OCI-LY7 (cell line): ENCODE measurements at regions not wholly inside any gene's neighbourhood (a gene's known extent, or its start where the extent isn't known, plus 50 kb on each side); places are given as distances from the start of the nearest gene placed in this dataset.
A peak's percentile ranks its signal among the peaks of the same experiment; 100 is the strongest.

Source experiments
- BruUV-seq: library from RNA; stranded (reverse); fragments of 400-500 nt; replicated peaks from 2 replicates; lab custom pipeline; 2021; lab: Mats Ljungman, UMichigan
- CTCF ChIA-PET: fragments of 300-600 bp; sonication (Branson Sonifier 250); formaldehyde crosslinking; loops from one replicate; lab custom pipeline; 2022; ENCODE audit warnings: antibody characterized with exemption; ENCODE audit not compliant: unreplicated experiment; lab: Charles Lee
- POLR2A ChIA-PET: fragments of 300-600 bp; sonication (Branson Sonifier 250); formaldehyde crosslinking; loops from one replicate; lab custom pipeline; 2022; ENCODE audit warnings: antibody characterized with exemption; lab: Charles Lee
- DNase-seq: peaks from one replicate; pipeline ENCODE4 v3.0.0-alpha.2; 2015; ENCODE audit warnings: low spot score
- H2AFZ ChIP-seq: fragments of 200-600 bp; sonication (generic), shearing (Covaris generic); 2 replicates; pipeline ENCODE4 v1.6.1; 2014; ENCODE audit warnings: mild to moderate bottlenecking, antibody characterized with exemption, low read length, moderate library complexity
- H3K27ac ChIP-seq: fragments of 200-600 bp; sonication (generic); 2 replicates; pipeline ENCODE4 v1.5.1; 2014; ENCODE audit warnings: mixed run types, low read depth, mild to moderate bottlenecking, moderate library complexity, low read length, inconsistent platforms; ENCODE audit not compliant: poor library complexity, severe bottlenecking
- H3K36me3 ChIP-seq: fragments of 200-600 bp; sonication (generic); 2 replicates; pipeline ENCODE4 v1.6.1; 2014; ENCODE audit warnings: mild to moderate bottlenecking, antibody characterized with exemption, low read length, moderate library complexity, mixed read lengths; ENCODE audit not compliant: insufficient read depth
- H3K4me1 ChIP-seq: fragments of 200-600 bp; sonication (generic); 2 replicates; pipeline ENCODE4 v1.5.1; 2014; ENCODE audit warnings: mild to moderate bottlenecking, low read length; ENCODE audit not compliant: insufficient read depth, poor library complexity, severe bottlenecking
- H3K4me2 ChIP-seq: fragments of 200-600 bp; sonication (generic); 2 replicates; pipeline ENCODE4 v1.6.1; 2014; ENCODE audit warnings: mild to moderate bottlenecking, low read length
- H3K4me3 ChIP-seq: fragments of 200-600 bp; sonication (generic); 2 replicates; pipeline ENCODE4 v1.5.1; 2014; ENCODE audit warnings: mild to moderate bottlenecking, low read depth, low read length; ENCODE audit not compliant: poor library complexity, severe bottlenecking
- H3K79me2 ChIP-seq: fragments of 200-600 bp; sonication (generic); 2 replicates; pipeline ENCODE4 v1.6.1; 2016; ENCODE audit warnings: low read depth, mild to moderate bottlenecking, low read length, moderate library complexity, mixed read lengths; ENCODE audit not compliant: insufficient read depth
- H3K9me2 ChIP-seq: fragments of 200-600 bp; sonication (generic); 2 replicates; pipeline ENCODE4 v1.6.1; 2016; ENCODE audit warnings: mild to moderate bottlenecking, low read length, mixed read lengths; ENCODE audit not compliant: insufficient read depth
- H3K9me3 ChIP-seq: fragments of 200-600 bp; sonication (generic); 2 replicates; pipeline ENCODE4 v1.6.1; 2014; ENCODE audit warnings: mild to moderate bottlenecking, mixed run types, low read length, mixed read lengths
- H4K20me1 ChIP-seq: fragments of 200-600 bp; sonication (generic); 2 replicates; pipeline ENCODE4 v1.6.1; 2014; ENCODE audit warnings: mild to moderate bottlenecking, antibody characterized with exemption, low read length, moderate library complexity, mixed read lengths; ENCODE audit not compliant: insufficient read depth
- CTCF ChIP-seq: fragments of 200-600 bp; sonication (generic); conservative IDR thresholded peaks from 2 replicates; pipeline ENCODE4 v1.5.1; 2014; ENCODE audit warnings: mild to moderate bottlenecking, antibody characterized with exemption, low read length, moderate library complexity, mixed read lengths
- EZH2phosphoT487 ChIP-seq: fragments of 200-600 bp; sonication (generic); IDR thresholded peaks from 2 replicates; pipeline ENCODE4 v1.6.1; 2018; ENCODE audit warnings: low read depth, borderline replicate concordance, mild to moderate bottlenecking, mixed run types, antibody characterized with exemption, low read length, moderate library complexity, mixed read lengths
- intact Hi-C: fragments of 100-400 bp; cut with micrococcal nuclease; formaldehyde crosslinking; loops from one replicate; pipeline ENCODE4 v1.10.0; 2022; ENCODE audit not compliant: unreplicated experiment

- H3K79me2 ChIP-seq = no peaks in the 10 kb centered on the region
- no peak for DNase-seq
- intact Hi-C loops = no loop called here
- CTCF ChIA-PET = no interaction called here
- H4K20me1 ChIP-seq = no peaks in the 10 kb centered on the region
- no peak overlapping the region for H2AFZ ChIP-seq
- no peaks in the 10 kb centered on the region for H3K4me1 ChIP-seq
- POLR2A ChIA-PET = no interaction called here
- TF ChIP-seq CTCF (peak; percentile 27; the same call in 1 of the 2 replicates), EZH2phosphoT487 (no peak)
- no peaks in the 10 kb centered on the region for H3K36me3 ChIP-seq
- H3K9me2 ChIP-seq = no peaks in the 10 kb centered on the region
- H3K9me3 ChIP-seq = no peaks in the 10 kb centered on the region
- no TSS peak for BruUV-seq
- H3K27ac ChIP-seq = no peak overlapping the region
- no peak overlapping the region for H3K4me3 ChIP-seq
- H3K4me2 ChIP-seq = no peak overlapping the region
Observed at GRCh38 chr10:83166344-83166743, 973.0 kb upstream of the GHITM start.

GRCh38 chr10:83167081-83167480 lies 972.2 kb upstream of the GHITM start:
- H3K9me2 ChIP-seq = no peaks in the 10 kb centered on the region
- ChIA-PET CTCF (no interaction called here), POLR2A (no interaction called here)
- H3K4me1 ChIP-seq = no peaks in the 10 kb centered on the region
- TF ChIP-seq CTCF = no peak
- TF ChIP-seq EZH2phosphoT487 = no peak
- no peak for DNase-seq
- no peaks in the 10 kb centered on the region for H3K9me3 ChIP-seq
- no peak overlapping the region for H3K27ac ChIP-seq
- no peak overlapping the region for H3K4me3 ChIP-seq
- intact Hi-C loops = no loop called here
- H3K36me3 ChIP-seq = no peaks in the 10 kb centered on the region
- H3K4me2 ChIP-seq = no peak overlapping the region
- H3K79me2 ChIP-seq = no peaks in the 10 kb centered on the region
- no peak overlapping the region for H2AFZ ChIP-seq
- no TSS peak for BruUV-seq
- no peaks in the 10 kb centered on the region for H4K20me1 ChIP-seq

- no peaks in the 10 kb centered on the region for H3K9me3 ChIP-seq
- TF ChIP-seq CTCF (no peak), EZH2phosphoT487 (no peak)
- H3K4me3 ChIP-seq = no peak overlapping the region
- CTCF ChIA-PET = no interaction called here
- BruUV-seq = no TSS peak
- no peaks in the 10 kb centered on the region for H3K79me2 ChIP-seq
- H3K36me3 ChIP-seq = no peaks in the 10 kb centered on the region
- H3K4me2 ChIP-seq = no peak overlapping the region
- H3K9me2 ChIP-seq = no peaks in the 10 kb centered on the region
- DNase-seq = no peak
- POLR2A ChIA-PET = no interaction called here
- intact Hi-C loops = no loop called here
- no peak overlapping the region for H3K27ac ChIP-seq
- H4K20me1 ChIP-seq = no peaks in the 10 kb centered on the region
- no peaks in the 10 kb centered on the region for H3K4me1 ChIP-seq
- H2AFZ ChIP-seq = no peak overlapping the region
Observed at GRCh38 chr10:83176901-83177300, 962.4 kb upstream of the GHITM start.
